COR-L47 (cell line): ENCODE measurements at regions not wholly inside any gene's neighbourhood (a gene's known extent, or its start where the extent isn't known, plus 50 kb on each side); places are given as distances from the start of the nearest gene placed in this dataset.

Source experiments
- DNase-seq: peaks from one replicate; lab custom pipeline; 2025; lab: John Stamatoyannopoulos, UW

- no peak for DNase-seq
Measured at GRCh38 chr19:31981545-31981944, 363.9 kb upstream of the ZNF507 start.

DNA sequence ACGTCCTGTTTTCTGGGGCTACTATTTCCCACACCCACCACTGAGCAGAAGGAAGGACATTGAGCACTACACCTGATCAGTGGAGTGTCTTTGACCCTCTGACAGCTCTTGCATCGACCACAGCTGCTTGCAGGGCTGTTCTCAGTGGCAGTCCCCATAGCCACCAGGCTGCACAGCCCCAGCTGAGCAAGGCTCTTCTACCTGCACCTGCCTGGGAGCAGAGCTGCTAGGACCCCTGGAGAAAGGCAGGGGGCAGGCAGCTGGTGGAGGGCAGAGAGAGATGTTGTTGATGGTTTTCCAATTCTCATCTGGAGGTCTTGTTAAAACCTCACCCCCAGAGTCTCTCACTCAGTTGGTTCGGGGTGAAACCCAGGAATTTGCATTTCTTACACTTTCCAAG lies 361.8 kb upstream of the ZNF507 start:
- no peak for DNase-seq

- DNase-seq = no peak
Measured at GRCh38 chr19:31985001-31985605, 360.3 kb upstream of the ZNF507 start.

DNA sequence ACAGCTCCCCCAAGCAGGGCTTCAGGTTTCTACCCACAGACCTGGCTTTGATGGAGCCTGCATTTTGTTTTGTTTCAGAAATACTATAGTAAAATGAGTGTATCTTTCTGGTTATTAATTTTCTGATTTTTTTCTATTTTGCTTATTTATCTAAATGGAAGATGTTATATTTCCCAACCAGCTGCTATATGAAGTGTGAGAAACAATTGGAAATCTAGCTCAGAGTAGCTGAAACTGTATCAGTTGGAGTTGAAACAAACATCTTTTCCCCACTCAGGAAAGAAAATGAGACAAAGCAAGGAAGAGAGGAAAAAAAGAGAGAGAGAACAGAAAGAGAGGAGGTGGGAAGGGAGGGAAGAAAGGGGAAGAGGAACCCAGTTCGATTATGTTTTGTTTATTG lies 358.5 kb upstream of the ZNF507 start:
- no peak for DNase-seq

- no peak for DNase-seq
Measured at GRCh38 chr19:31988256-31988655, 357.2 kb upstream of the ZNF507 start.

DNA sequence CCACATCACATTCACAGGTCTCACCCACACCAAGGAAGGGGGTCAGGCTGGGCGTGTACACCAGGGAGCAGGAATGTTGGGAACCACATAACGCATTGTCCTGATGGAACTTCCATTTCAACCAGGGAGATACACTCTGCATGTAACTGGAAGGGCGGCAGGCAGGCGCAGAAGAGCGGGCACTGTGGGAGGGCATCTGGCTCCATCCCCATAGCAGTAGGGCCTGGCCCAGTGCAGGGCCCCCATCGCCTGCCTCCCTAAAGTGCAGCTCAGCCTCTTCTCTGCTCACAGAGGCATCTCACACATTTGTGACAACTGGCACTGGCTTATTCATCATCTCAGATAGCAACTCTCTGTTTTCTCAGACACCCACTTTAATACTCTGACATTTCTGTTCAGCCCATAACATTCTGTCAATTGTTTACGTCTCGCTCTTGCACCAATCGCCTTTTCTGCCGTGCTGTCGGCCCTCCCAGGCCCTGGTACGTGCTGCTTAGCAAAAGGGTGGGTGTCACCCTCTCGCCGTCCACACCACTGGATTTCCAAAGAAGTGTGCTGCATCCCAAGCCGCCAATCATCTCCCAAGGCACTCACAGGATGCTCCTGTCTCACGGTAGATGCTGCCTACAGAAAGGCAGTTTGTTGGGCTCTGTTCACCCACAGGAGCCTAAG lies 353.3 kb upstream of the ZNF507 start:
- DNase-seq = no peak

- DNase-seq = no peak
Measured at GRCh38 chr19:31992750-31993149, 352.7 kb upstream of the ZNF507 start.

GRCh38 chr19:31995546-31995945 lies 349.9 kb upstream of the ZNF507 start:
- DNase-seq = no peak

GRCh38 chr19:32010071-32010470 lies 335.3 kb upstream of the ZNF507 start:
- no peak for DNase-seq

- DNase-seq = no peak
Measured at GRCh38 chr19:32012206-32012605, 333.2 kb upstream of the ZNF507 start.

DNA sequence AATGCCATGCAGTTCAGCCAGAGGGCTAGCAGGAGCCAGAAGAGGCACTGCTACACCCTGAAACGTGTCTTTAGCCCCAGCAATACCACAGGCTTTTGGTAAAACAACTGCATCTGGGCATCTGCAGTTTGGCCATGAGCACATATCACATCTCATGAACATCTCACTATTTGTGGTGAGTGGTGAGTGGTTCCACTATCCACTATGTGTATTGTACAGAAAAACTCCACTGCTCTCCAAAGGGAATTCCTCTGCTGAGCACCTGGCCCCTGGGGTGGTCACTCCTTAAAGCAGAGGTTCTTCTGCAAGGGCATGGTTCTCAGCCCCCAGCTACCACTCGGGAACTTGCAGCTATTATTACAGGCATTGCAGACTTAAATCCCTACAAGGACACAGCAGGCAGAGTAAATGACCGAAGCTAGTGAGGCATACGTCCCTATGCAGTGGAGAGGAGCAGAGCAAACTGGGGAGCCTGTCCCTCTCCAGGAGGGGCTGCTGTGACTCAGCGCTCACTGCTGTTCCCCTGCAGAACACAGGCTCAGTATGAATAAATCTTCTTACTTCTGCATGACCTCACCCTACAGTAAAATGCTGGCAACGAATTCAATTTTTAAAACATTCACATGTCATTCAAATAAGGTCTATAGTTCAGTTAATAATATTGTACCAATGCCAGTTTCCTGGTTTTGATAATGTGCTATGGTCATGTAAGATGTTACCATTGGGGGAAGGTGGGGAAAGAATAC lies 332.4 kb upstream of the ZNF507 start:
- no peak for DNase-seq

DNA sequence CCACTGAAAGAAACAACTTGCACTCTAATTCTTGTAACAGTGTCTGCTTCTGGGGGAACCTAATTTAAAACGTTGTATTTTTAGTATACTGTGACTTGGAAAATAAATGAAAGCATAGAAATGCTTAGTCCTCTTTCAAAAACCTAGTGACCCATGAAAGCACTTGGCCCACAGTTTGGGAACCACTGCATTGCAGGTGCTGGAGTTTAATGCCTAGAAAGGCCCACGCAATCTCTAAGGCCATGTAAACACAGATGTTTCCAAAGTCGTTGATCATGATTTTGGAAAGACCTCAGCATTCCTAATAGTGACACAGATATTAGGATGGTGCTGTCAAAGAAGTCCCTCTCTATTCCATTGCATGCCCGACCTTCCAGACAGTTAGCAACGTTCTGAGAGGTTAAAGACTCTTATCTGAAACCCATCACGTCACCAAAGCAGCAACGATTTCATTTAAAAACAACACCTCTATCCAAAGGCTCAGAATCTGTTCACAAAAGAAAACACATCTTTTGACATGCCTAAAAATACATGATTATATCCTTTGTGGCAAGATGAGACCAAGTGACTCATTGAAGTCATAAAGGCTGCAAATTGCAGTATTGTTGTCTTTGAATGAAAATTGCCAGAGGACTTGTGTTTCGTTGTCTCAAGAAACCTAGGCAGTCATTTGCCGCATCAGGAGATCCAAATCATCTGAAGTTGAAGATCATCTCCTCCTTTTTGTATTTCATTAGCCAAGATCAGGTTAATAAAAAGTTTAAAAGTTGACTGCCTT lies 328.0 kb upstream of the ZNF507 start:
- no peak for DNase-seq

- no peak for DNase-seq
Measured at GRCh38 chr19:32018014-32018413, 327.4 kb upstream of the ZNF507 start.

- no peak for DNase-seq
Measured at GRCh38 chr19:32020538-32020937, 324.9 kb upstream of the ZNF507 start.

GRCh38 chr19:32022044-32022640 lies 323.3 kb upstream of the ZNF507 start:
- DNase-seq = no peak

DNA sequence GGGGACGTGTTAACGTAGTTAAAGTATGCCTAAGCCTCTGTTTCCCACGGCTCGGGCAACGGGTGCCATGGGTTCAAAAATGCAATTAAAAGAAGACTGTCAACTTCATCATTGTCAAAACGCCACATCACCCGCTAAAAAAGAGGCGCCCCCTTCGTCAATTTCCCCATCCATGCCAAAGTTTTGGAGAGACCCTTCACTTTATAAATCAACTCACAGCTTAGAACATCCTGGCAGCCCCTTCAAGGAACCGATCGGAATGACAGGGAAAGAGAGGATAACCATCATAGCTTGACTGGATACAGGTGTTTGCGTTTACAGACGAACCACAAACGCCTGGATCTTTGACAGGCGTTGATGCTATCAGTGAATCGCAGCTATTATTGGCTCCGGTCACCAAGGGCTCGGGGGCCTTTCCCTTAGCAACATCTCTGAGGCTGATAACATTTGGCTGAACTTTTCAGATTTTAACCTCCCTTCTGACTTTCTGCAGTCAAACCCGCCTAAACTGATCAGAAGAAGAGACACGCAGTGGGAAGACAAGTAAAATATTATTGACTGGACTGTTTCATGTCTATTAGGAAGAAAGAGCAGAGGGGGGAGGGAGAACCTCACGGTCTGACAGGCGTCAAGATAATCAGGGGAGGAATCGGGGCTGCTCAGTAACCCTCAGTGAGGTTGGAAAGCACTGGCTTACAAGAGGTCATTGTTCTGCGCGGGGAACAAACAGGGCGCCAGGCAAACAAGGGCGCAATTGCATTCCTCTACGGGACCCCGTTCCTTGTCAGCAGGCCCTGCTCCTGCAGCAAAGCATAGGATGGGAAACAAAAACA lies 322.5 kb upstream of the ZNF507 start:
- DNase-seq = no peak

- no peak for DNase-seq
Measured at GRCh38 chr19:32023564-32023832, 321.9 kb upstream of the ZNF507 start.

GRCh38 chr19:32029235-32029634 lies 316.2 kb upstream of the ZNF507 start:
- no peak for DNase-seq

DNA sequence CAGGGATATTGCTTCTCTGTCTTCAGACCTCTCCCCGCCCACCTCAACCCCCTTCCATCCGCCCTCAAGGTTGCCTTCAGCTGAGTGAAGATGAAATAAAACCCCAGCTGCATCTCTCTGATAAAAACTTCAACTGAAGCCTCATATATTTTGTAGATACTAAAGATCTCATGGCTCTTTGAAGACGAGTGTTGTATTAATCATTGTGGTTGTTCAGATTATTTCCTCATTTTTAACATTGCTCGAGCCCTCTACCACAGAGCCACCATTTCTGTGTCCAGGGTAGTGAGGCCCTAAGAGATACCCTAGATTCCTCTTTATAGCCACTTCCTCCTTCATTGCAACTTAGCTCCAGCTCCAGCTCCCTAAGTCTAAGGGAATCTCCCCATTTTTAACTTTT lies 312.8 kb upstream of the ZNF507 start:
- no peak for DNase-seq

- DNase-seq = no peak
Measured at GRCh38 chr19:32035626-32036025, 309.8 kb upstream of the ZNF507 start.
